AG09319 (cell line): ENCODE measurements at regions not wholly inside any gene's neighbourhood (a gene's known extent, or its start where the extent isn't known, plus 50 kb on each side); places are given as distances from the start of the nearest gene placed in this dataset.

Experiments
- DNase-seq: peaks from one replicate; pipeline ENCODE4 v3.0.0-alpha.2; 2010; ENCODE audit warnings: low read depth; ENCODE audit errors: extremely low read depth
- TF ChIP-seq, protein P1 (sequence below): IDR thresholded peaks from 2 replicates; pipeline ENCODE4 v1.5.1; 2011; ENCODE audit warnings: low read depth, mild to moderate bottlenecking, inconsistent platforms, low read length, moderate library complexity

DNA sequence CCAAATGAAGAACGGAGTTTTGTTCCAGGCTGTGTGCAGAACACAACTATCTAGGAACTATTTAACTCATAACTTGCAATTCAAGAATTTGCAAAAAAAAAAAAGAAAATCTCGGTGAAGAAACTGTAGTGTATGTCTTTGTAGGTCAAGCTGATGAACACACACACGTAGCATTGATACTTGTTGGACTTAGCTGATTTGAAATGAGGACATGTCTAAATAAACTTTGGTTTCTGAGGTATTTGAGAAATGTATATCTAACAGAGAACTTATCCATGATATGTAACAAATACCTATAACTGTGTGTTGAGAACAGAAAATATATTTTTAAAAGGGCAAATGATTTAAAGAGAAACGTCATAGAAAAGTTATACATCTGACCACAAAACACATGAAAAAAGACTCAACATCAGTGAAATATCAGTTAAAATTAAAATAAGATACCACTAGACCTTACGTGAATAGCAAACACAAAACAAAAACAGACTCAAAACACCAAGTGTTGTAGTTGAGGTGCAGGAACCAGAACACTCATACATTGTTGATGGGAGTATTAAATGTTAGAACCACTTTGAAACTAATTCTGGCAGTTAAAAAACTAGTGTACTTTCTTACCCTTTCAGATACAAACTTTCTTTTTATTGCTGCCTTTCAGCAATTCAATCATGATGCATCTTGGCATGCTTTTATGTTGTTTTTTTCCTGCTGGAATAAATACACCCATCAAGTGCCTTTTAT lies 1535.8 kb upstream of the PCDH10 start:
- DNase-seq, result no peak
- TF ChIP-seq, protein P1, sequence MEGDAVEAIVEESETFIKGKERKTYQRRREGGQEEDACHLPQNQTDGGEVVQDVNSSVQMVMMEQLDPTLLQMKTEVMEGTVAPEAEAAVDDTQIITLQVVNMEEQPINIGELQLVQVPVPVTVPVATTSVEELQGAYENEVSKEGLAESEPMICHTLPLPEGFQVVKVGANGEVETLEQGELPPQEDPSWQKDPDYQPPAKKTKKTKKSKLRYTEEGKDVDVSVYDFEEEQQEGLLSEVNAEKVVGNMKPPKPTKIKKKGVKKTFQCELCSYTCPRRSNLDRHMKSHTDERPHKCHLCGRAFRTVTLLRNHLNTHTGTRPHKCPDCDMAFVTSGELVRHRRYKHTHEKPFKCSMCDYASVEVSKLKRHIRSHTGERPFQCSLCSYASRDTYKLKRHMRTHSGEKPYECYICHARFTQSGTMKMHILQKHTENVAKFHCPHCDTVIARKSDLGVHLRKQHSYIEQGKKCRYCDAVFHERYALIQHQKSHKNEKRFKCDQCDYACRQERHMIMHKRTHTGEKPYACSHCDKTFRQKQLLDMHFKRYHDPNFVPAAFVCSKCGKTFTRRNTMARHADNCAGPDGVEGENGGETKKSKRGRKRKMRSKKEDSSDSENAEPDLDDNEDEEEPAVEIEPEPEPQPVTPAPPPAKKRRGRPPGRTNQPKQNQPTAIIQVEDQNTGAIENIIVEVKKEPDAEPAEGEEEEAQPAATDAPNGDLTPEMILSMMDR, result no peak

DNA sequence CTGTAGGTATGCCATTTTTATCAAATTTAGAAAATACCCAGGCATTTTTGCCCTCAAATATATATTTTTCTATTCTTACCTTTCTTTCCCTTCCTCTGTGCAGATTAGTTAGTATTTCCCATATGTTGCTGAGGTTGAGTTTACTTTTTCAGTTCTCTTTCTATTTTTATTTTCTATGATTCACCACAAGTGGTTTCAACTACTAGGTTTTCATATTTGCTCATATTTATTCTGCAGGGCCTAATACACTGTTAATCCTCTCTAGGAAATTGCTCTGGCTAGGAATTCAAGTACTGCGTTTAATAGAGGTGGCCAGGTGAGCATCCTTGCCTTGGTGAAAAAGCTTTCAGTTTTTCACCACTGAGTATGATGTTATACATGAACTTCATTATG lies 1535.3 kb upstream of the PCDH10 start:
- TF ChIP-seq, protein P1, result no peak
- no peak for DNase-seq

DNA sequence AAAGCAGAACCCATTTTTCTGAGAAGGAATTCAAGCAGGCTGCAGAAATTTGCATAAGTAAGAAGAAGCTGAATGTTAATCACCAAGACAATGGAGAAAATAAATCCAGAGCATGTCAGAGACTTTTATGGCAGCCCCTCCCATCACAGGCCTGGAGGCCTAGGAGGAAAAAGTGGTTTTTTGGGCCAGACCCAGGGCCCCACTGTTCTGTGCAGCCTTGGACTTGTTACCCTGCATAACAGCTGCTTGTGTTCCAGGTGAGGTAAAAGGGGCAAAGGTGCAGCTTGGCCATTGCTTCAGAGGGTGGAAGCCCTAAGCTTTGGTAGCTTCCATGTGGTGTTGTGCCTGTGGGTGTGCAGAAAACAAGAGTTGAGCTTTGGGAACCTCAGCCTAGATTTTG lies 1516.2 kb upstream of the PCDH10 start:
- TF ChIP-seq, protein P1, result no peak
- no peak for DNase-seq

DNA sequence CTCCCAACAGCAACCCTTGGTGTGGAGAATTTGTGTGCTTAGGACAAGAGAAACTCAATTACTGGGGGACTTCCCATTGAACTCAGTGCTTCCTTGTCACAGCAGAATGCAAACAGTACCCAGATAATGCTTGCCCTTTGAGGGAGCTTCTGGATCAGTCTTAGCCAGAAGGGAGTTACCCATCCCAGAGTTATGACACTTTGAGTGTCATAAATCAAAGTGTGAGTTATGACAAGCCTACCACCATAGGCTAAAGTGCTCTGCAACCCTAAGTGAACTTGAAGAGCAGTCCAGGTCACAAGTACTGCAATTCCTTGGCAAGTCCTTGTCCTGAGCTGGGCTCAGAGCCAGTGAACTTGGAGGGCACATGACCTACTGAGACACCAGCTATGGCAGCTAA lies 1513.9 kb upstream of the PCDH10 start:
- DNase-seq, result no peak
- TF ChIP-seq, protein P1, result no peak

DNA sequence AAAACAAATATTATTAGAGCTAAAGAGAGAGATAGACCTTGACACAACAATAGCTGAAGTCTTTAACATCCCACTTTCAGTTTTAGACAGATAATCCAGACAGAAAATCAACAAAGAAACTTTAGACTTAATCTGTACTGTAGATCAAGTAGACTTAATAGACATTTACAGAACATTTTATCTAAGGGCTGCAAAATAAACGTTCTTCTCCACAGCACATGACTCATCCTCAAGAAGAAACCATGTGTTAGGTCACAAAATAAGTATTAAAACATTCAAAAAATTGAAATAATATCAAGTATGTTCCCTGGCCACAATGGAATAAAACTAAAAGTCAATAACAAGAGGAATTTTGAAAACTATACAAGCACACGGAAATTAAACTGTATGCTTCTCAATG lies 1510.3 kb upstream of the PCDH10 start:
- TF ChIP-seq, protein P1, result no peak
- DNase-seq, result no peak

DNA sequence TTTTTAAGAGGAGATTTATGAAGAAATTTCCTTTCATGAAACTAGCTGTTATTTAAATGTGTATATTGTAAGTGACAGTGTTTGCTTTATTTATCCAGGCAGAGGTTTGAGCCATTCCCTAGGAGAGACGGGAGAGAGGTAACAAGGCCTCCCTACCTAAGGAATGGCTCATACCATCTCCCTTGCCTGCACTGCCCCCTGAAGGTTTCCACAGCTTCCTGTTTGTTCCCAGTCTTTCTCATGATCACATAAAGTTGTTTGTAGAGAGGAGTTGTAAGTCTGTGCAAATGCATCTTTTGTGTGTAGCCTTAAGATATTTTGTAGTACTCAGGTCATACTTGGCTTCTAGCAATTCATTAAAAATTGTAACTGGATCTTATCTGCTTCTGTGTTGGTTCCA lies 1504.5 kb upstream of the PCDH10 start:
- TF ChIP-seq, protein P1, result no peak
- no peak for DNase-seq

DNA sequence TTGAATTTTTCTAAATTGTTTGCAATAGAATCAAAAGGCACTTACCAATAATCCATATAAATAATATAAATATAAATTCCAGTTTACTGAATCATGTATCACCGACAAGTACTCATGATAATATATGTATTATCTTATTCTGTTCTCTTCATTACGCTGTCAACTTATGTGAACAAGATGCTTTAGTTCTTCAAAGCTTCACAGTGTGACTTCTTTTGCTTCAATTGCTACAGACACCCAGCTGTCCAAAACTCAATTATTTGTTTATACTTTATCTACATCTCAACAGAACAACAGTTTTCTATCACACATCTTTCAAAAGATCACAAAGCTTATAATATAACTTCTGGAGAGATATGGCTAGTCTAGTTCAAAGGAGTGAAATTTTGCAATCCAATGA lies 1499.9 kb upstream of the PCDH10 start:
- no peak for DNase-seq
- TF ChIP-seq, protein P1, result no peak
